HG02884 (cell line): ENCODE measurements at regions not wholly inside any gene's neighbourhood (a gene's known extent, or its start where the extent isn't known, plus 50 kb on each side); places are given as distances from the start of the nearest gene placed in this dataset.

Experiments used
- ATAC-seq: cut with Tn5 transposase; IDR thresholded peaks from one replicate; pipeline ENCODE4 v1.9.1; 2021; ENCODE audit warnings: mild to moderate bottlenecking, moderate library complexity; ENCODE audit not compliant: unreplicated experiment

DNA sequence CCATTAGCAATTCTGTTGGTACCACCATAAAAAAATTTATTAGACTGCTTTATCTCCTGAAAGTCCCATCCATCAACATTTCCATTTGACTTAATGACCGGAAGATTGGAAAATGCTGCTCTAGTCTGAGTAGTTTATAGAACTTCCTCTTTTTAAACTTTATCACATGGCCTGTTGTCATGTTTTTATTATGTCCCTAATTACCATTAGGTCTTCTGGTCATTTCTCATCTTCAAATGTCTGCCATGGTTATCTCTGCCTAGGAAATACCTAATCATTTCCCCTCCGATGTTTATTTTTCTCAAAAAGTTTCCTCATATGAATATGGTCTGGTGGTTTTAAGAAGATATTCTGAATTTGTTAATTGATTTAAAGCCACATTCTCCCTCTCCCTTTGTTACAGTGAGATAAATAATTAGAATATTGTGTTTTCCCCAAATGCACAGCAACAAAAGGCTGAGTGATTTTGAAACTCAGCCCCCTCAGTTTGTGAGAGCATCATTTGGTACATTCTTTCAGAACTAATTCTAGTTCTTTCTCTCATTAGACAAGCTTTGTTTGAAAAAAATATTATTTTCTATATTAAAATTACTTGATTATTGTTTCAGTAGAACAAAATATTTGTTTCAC is 317.1 kb upstream of the ST6GAL2 start:
- ATAC-seq: peak; percentile 44

DNA sequence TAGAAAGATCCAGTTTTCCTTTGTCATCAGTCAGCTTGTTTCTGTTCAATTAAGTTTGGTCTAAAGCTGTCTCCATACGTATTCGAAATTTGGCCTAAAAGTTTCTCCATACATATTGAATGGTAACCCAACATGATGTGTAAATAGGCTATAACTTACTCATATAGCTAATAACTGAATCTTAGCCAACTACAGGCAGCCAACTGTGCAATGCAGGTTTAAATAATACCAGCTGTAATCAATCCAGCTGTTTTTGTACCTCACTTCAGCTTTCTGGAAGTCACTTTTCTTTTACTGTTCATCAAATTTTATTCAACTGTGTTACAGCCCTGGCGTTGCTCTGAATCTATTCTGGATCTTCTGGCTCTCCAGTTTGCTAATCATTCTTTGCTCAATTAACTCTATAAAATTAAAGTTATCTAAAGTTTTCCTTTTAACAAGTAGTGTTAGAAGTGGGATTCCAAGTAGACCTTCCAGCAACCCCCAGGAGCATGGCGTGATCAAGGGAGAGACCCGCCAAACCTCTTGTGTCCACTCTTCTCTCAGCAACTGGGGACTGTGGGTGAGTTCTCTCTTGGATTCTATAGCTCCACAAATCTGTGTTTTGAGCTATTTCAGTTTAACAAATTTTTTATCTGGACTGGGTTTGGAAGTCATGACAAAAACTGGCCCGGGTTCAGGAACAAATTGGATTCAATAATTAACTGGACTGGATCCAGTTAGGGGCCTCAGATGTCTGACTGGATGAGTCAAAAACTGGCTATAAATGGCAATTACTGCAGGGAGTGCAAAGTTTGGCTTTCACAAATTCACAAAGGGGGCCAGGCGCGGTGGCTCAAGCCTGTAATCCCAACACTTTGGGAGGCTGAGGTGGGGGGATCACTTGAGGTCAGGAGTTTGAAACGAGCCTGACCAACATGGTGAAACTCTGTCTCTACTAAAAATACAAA is 329.7 kb upstream of the ST6GAL2 start:
- no peak for ATAC-seq

DNA sequence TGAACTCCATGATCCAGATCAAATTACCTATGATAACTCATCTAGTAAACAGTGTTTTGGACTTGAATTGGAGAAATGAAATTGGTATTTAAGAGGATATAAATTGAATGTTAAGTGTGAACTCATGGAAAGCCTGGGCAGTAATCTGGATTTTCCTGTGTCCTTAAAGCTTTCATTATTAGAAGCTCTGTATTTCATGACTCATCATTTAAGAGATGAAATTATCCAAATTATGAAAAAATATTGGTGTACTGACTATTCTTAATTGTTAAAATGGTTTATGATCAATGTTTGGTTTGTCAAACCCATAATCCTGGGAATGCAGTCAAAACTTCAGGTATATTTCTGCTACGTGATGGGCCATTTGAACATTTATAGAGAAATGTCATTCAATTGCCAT is 332.2 kb upstream of the ST6GAL2 start:
- no peak for ATAC-seq

DNA sequence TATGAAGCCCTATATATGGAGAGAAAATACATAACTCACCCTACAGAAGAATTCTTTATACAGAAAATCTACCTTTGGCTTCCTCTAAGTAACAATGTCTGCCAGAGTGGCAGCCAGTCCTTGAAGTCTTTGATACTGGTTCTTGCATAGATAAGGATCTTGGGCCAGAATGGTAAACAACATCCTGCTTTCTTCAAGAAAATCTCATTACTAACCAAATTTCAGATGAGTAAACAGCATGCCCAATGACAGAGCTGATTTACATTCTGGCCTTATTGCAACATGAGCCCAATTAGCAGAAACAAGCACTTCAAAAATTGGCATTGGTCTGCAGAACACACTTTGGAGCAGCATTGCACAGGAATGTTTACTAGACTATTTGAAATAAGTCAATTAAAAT is 336.5 kb upstream of the ST6GAL2 start:
- no peak for ATAC-seq

DNA sequence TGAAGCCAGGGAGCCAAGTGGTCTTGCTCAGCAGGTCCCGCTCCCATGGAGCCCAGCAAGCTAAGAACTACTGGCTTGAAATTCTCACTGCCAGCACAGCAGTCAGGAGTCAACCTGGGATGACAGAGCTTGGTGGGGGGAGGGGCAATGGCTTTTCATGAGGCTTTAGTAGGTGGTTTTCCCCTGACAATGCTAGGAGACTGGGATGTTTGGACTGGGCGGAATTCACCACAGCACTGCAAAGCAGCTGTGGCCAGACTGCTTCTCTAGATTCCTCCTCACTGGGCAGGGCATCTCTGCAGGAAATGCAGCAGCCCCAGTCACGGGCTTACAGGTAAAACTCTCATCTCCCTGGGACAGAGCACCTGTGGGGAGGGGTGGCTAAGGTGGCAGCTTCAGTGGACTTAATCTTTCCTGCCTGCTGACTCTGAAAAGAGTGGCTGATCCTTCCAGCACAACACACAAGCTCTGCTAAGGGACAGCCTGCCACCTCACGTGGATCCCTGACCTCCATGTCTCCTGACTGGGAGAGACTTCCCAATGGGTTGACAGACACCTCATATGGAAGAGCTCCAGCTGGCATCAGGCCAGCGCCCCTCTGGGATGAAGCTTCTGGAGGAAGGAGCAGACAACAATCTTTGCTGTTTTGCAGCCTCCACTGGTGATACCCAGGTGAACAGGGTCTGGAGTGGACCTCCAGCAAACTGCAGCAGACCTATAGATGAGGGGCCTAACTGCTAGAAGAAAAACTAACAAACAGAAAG is 349.7 kb upstream of the ST6GAL2 start:
- no peak for ATAC-seq

DNA sequence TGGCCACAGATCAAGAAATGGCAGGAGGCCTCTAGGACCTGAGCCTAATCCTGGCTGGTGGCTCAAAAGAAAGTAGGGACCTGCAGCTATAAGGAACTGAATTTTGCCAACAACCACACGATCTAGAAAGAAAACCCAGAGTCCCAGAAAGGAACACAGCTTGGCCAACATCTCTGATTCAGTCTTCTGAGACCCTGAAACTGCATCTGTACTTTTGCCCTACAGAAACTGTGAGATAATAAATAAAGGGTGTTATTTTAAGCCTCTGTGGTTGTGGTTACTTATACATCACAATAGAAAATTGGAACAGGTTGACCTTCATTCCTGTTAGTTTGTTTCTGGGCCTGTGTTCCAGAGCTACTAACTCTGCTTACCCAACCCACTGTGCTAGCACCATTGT is 356.8 kb upstream of the ST6GAL2 start:
- ATAC-seq: no peak

DNA sequence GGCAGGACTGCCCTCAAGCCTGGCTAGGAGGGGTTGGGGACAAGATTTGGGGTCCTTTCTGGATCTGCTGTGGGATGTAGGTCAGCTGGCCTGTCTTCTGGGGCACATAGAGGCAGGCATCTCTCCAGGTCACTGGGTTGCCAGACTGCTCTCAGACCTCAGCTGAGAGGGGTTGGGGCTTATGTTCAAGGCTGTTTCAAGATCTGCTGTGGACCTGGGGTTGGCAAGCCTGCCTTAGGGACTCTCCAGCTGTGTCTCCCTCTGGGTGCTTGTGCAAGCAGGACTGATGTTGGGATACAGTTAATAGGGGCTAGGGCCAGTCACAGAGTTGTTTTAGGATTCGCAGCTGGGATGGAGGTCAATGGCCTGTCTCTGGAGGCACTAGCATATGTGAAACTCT is 363.0 kb upstream of the ST6GAL2 start:
- ATAC-seq: no peak

DNA sequence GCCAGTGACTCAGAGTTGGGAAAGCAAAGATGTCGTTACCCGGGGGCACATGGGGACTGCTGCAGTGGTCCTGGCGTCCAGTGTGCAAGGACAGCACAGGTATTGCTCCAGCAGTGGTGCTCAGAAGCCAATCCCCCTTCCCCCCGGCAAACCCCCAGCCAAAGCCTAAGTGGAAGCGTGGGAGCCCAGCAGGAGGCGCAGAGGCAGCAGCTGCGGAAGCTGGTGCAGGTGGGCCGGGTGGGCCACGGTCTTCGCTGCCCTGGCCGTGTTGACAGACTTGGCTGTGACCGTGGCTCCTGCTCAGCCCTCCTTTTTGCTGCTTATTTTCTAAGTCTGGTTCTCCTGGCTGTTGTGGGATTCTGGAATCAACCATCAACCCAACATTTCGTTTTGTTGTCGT is 369.8 kb upstream of the ST6GAL2 start:
- ATAC-seq: no peak

DNA sequence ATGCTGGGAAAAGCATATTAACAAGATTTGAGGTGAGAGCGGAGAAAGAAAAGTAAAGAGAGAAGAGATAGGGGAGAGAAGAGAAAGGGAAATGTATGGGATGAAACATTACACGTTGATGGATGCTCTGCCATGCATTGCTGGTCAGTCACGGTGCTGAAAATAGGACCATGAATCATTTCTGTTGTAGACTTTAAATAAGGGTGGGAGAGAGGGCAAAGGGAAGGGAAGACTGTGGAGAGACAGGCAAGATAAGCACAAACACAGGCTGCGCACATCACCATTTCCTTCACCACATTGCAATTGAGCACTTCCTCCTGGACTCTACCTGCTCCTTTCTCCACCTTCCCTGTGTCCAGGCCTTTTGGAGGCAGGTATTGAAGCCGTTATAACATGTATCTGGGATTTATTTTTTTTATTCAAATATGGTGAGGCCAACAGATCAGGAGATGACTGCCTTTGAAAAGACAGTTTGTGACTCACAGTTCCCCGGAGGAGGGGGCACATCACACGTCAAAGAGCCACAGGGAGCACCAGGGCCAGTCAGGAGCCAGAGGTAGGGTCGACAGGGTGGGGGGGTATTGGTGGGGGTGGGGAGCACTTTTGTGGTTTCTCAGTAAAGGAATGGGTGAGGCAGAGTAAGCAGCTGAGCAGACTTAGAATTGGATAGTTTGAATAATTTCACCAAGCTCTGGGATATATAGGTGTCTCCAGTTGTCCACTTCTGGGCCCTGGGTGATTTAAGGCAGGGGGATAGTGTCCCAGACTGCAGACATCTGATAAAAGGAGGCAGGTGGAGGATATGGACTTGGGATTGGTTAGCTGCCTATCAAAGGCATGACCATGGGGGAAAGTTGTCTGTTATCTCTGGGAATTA is 372.8 kb upstream of the ST6GAL2 start:
- ATAC-seq: no peak

DNA sequence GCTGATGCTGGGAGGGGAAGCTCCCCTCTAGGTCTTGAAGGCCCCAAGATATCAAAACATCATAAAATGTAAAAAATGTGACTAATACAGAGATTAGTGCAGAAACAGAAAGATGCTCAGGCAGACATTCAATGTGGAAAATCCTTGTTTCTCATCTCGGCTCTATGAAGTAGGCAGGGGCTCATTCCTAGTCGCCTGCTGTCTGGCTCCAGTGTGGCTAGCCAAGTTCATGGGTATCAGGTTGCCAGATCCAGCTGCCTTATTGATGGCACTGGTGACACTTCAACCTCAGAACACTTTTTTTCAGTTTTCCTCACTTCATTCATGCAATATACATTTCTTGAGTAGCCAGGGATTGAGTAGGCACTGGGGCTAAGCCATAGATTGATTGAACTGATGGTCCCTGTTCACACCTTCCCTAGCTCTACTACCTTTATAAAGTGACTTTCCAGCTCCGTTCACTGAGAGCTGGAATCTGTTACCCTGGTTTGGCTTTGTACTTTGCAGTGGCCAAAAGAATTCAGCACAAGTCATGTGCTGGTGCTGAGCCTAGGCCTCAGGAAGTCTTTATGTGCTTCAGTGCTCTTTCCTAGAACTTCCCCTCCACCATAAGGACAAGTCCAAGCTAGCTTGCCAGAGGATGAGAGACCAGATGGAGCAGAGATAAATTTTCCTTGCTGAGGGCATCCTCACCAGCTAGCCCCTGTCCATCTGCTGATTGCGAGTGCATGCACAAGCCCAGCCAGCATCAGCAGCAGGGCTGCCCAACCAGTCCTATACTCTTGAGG is 373.6 kb upstream of the ST6GAL2 start:
- ATAC-seq: no peak

DNA sequence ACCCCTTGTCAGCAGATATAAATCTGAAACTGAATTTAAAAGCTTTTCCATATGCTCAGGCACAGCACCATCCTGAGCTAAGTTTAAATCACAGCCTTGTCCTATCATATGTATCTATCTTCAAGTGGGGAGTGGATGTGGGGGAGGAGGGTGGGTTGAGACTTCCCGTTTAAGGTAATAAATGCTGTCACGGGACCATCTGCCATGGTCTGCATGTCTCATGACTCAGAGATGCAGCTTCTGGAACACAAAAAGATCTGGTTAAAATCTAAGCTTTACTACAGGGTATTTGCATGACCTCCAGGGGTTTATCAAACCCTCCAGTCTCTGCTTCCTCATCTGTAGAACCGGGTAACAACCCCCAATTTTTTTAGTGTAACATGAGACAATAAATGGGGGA is 377.7 kb upstream of the ST6GAL2 start:
- no peak for ATAC-seq

DNA sequence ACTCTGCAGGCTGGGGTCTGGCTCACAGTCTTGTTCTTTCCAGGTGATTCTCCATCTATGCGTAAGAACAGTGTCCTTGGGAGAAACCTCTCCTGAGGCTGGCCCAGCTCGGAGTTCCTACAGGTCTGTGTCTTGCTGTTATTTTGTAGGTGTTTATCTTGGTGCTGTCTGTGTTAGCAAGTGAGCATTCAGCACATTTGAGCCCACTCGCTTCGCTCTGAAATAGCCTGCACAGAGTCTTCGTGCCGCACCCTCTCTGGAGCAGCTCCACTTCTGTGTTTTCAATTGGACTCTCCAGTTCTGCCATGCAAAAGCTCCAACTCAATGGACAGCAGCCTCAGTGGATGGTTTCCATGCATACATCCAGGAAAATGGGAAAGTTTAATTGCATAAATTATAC is 378.2 kb upstream of the ST6GAL2 start:
- ATAC-seq: no peak

DNA sequence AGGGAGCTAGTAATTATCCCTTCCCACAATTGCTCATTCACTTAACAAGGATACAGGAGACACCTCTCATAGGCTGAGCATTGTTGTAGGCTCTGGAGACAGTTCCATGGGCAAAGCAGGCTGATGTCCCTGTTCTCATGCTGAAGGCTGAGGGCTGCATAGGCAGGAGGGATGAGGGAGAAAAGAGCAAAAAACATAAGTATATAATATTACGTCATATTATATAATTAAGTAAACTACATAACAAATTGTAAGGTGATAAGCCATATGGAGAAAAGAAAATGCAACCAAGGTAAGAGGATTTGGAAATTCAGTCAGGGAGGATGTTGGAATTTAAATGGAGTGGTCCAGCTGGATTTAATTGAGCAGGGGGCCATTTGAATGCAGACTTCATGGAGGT is 380.6 kb upstream of the ST6GAL2 start:
- no peak for ATAC-seq

DNA sequence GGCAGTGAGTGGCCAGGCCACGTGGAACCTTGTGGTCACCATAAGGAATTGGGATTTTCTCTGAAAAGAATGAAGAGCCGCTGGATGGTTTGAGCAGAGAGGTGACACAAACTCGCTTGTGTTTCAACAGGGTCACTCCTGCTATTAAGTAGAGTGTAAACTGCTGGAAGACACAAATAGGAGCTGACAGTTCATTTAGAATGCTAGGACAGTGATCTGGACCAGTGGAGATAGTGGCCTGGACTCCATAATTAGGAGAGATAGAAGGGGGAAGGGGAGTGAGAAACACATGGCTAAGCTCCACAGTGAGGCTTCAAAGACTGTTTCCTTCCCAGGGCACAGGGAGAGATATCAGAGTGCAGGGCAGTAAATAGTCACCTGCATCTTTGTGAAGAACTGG is 381.1 kb upstream of the ST6GAL2 start:
- ATAC-seq: no peak

DNA sequence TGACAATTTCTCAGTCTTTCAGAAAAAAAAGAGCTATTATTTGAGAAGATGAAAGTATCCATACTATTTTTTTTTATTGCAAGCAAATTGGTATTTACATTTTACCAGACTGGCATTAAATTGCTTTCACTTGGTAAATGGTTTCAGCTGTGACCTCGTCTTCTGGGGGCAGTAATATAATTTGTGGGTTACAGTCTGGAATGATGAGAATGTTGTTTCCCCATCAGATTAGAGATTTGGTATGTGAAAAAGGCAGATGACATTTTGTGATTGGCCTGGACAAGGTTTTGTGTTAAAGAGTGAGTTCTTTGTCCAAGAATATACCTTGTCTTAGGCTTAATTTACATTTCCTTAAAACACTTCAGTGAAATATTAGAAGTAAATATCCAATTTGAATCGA is 390.1 kb upstream of the ST6GAL2 start:
- ATAC-seq: no peak

DNA sequence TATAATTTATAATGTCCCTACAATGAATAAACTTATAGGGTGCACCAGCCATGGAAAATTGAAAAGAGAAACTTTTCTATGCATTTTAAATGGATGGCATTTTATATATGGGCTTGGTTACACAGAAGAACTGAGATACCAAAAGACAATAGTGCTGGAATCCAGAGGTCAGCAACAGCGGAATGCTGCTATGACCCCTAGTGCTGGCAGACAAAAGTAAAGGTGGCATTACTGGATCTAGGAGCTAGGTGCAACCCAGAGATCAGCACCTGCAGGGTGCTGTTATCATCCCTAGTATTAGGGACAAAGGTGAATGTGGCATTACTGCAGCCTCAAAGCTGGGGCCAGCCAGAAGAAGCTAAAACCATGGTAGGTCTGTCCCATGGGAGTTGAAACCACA is 392.7 kb upstream of the ST6GAL2 start:
- ATAC-seq: no peak

DNA sequence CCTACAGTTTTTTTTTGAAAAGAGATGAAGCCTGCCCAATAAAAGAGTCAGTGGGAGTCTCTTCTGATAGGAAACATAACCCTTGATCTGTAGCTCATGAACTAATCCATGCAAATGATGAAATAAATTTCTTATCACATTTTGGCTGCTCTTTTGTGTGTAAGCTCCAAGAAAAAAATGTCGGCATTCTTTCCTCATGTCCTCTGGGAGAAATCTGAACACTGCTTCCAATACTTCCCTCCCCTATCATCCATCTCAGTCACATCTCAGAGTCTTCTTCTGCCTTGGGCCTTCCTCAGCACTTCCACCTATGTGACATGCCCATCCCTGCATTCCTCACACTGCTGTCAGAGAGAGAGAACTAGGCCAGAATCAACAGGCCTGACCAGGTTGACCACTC is 395.7 kb upstream of the ST6GAL2 start:
- ATAC-seq: no peak

DNA sequence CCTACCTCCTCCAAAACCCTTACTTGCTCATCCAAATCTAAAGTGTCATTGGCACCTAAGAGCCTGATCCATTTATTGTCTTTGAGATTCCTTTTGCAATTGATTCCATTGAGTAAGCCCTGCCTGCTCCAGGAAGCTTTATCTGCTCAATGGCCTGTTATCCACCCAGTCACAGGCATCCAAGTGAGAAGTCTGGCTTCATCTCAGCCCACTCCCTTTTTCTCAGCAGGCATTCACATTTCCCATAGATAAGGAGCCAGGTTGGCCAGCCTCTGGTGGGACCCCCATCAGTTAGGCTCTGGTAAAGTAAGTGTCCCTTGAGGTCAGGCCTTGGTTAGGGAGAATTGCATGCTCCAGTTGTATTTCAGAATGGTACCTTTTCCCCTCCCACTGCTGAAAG is 396.2 kb upstream of the ST6GAL2 start:
- ATAC-seq: no peak

DNA sequence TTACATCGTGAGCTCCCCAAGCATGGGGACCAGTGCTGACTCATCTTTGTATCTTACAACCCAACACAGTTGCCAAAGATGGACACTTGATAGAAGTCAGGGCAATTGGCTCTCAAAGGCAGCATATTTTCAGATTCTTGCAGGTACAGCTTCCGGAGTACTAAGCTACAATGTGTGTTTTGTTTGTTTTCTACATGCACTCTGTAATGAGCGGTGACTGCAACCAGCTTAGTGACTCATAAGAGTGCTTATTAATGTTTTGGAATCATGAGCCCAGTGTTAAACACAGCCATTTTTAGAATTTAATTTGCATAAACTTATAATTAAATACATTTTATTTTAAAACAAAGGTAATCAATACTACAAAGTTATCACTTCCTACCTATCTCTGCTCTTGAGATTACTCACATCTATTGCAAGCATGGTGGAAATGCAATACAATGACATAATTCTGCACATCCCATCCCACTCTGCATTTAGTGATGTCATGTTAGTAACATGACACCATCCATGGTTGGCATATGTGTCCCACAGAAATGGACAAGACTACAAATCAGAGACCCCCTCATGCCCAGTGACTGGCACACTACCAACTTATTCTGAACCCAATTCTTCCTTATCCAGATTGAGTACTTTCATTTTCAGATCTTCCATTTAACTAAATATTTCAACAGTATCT is 399.8 kb upstream of the ST6GAL2 start:
- no peak for ATAC-seq
